GM18499 (cell line): ENCODE measurements at regions not wholly inside any gene's neighbourhood (a gene's known extent, or its start where the extent isn't known, plus 50 kb on each side); places are given as distances from the start of the nearest gene placed in this dataset.
"Not testable (repeated sequence)": the region's sequence is repeated elsewhere in the genome, so short reads cannot be mapped to it uniquely, and the experiment has no call there.

Experiments
- ATAC-seq: cut with Tn5 transposase; IDR thresholded peaks from one replicate; pipeline ENCODE4 v1.9.1; 2021; ENCODE audit warnings: moderate number of reproducible peaks; ENCODE audit not compliant: insufficient read depth, unreplicated experiment

DNA sequence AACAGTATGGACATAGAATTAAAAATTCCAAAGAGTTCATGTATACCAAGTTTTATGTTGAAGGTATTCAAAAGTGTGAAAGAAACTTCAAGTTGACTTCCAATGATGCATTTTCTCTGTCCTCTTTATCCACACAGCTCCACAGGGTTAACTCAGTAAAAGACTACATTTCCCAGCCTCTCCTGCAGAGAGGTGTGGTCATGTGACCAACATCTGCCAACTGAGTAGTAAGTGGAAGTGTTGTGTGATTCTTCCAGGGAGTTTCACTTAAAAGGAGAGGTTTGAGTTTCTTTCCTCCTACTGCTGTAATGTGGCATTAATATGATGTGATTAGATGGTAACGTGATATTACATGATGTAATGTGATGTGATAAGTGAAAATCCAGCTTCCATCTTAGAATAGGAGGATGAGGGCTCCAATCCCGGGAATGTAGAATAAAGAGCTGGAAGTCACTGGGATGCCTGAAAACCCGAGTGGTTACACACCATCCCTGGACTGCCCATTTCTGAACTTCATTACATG lies 280.6 kb downstream of the ARRDC4 start:
- no peak for ATAC-seq

GRCh38 chr15:98257290-98257689 lies 296.8 kb downstream of the ARRDC4 start:
- no peak for ATAC-seq

DNA sequence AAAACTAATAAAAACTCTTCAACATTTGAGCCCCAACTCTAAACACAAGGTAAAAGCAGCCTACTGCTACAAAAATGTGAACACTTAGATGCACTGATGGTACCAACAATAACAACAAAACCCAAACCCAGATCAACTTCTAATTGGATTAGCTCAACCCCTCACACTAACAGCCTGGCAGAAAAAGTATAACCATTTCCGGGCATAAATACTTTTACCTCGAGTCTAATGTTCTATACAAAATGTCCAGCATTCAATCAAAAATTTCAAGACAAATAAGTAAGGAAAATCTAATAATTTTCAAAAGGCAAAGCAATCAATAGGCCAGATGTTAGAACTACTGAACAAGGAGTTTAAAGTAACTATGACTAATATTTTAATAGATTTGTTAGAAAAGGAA lies 303.3 kb downstream of the ARRDC4 start:
- ATAC-seq = no peak

- ATAC-seq = no peak
Measured at GRCh38 chr15:98266295-98266694, 305.8 kb downstream of the ARRDC4 start.

DNA sequence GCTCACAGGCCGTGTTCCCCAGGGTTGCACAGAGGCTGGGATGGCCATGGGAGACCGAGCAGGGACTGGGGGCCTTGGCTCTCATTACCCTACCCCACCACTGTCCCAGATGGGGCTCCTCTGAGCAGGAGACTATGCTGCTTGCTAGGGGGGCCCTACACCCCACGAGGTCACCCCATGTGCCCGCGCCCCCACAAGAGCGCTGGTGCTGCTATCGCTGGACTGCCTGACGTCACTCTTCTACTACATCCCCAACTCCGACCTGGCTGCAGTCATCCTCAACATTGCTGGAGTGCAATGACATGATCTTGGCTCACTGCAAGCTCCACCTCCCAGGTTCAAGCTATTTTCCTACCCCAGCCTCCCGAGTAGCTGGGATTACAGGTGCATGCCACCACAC lies 307.7 kb downstream of the ARRDC4 start:
- ATAC-seq = no peak

GRCh38 chr15:98272625-98273024 lies 312.1 kb downstream of the ARRDC4 start:
- ATAC-seq = no peak

DNA sequence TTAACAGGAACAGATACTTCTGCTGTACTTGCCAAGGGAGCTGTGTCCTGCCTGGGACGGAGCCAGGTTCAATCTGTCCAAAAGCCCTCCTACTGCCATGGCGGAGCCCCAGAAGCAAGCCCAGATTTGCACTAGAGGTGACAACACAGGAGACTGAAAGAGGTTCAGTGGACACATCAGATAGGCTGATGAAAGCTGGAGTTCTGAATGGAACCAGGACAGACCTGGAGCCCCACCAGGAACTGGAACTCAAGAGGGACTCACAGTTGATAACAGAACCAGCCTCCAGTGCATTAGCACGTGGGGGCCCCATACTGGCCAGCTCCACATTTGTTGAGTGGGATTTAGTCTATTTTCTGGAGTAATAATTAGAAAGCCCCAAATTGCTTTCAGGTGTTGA lies 315.5 kb downstream of the ARRDC4 start:
- ATAC-seq = no peak

GRCh38 chr15:98277602-98278001 lies 317.1 kb downstream of the ARRDC4 start:
- no peak for ATAC-seq

DNA sequence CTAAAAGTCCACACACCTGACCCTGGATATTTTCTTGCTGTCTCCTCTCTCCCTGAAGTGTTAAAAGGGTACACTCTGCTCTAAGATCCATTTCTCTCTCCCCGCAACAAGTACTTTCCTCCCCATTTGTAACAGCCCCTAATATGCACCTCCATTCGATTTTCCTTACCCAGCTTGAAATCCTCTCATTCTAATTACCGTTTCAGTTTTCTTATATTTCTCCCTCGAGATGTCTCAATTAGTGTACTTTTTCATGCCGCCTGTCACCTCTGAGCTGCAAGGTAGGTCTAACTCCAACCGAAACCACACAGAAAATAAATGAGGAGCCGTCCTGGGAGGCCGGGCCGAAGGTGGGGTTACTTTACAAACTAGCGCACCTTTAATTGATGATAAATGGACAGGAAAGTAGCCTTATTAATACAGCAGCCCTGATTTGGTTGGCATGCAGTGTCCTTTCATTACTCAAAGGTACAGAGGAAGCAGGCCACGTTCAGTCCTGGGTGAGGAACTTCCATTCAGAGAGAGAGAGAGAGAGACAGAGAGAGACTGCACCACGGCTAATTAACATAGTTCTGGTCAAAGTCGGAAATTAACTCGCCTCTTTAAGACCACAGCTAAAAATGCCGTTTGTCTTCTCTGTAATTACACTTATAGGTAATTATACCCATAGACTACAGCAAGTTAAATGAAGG lies 319.9 kb downstream of the ARRDC4 start:
- ATAC-seq = no peak

DNA sequence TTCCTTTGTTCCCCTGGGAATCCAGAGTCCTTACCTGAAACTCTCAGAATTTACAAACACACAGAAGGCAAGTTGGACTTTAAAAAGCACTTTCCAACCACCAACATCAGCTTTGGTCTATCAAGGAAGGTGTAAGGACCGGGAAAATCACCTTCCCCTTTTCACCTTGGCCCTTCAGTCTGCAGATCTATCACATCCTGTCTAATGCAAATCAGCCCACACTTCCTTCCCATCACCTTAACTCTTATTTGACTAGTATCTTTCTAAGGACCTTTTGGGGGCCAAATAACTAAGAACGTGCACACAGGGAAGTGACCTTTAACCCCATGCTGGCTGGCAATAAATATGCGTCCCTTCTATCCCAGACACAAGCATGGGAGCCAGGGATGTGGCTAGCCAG lies 320.6 kb downstream of the ARRDC4 start:
- no peak for ATAC-seq

DNA sequence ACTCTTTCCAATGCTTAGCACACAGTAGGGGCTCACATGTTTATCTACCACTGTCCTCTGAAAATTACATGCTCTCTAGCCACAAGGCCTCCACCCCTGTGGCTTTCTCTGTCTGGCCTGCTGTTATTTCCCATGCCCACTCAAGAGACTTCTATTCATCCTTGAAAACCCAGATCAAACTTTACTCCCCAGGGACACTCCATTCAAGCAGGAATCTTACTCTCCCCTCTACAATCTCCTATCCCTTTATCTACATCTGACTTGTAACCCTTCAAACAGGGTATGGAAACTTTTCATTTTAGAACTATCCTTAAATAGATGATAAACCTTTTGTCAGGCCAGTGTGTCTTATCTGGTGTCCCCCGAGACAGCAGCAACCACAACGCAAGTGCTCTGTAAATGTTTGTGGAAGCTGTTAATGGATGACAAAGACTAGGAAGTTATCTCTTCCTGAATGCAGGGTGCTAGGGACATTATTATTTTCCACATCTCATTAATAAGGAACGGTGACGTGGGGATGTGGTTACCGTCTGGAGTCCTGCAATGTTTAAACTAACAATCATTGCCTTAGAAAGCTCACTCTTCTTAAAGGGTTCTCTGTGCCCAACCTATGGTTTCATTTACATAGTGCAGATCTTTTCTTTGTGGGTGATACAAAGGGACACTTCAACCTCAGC lies 322.3 kb downstream of the ARRDC4 start:
- no peak for ATAC-seq

- no peak for ATAC-seq
Measured at GRCh38 chr15:98286200-98286599, 325.7 kb downstream of the ARRDC4 start.

DNA sequence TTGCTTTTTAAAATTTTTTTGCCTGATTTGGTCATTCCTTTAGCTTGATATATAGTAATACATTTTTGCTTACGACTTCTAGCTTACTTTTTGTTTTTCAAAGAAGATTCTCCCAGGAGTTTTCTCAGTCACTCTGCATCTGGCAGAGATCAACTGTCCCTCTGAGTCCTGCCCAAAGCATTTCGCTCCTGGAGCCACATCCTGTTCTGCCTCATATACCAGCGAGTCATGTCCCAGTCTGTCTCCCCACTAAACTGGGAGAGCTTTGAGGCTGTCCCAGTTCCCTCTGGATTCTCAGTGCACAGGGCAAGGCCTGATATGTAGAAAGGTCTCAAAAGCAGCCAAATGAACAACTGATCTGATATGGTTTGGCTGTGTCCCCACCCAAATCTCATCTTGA lies 326.3 kb downstream of the ARRDC4 start:
- no peak for ATAC-seq

DNA sequence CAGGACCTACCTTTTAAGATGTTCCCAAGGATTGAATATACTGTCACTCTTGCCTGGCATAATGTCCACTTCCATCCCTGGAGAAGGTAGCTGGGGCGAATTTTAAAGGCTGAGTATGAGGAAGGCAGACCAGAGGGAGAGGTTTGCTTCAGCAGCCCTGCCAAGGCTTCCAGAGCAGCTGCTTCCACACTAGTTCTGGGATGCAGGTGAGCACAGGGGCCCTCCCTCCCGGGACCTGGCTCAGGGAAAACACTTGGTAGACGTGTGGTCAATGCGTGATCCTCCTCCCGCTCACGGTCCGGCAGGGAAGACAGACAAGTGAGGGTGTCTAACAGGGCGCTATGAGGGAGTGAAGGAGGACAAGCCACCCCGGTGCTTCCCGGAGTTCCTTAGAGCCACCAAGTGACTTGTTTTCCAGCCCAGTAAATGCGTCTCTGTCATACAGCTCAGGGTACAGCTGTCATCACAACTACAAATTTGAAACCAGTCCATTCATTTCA lies 327.6 kb downstream of the ARRDC4 start:
- ATAC-seq = no peak

GRCh38 chr15:98289747-98290146 lies 329.2 kb downstream of the ARRDC4 start:
- ATAC-seq = no peak

- no peak for ATAC-seq
Measured at GRCh38 chr15:98292442-98293240, 332.1 kb downstream of the ARRDC4 start.

DNA sequence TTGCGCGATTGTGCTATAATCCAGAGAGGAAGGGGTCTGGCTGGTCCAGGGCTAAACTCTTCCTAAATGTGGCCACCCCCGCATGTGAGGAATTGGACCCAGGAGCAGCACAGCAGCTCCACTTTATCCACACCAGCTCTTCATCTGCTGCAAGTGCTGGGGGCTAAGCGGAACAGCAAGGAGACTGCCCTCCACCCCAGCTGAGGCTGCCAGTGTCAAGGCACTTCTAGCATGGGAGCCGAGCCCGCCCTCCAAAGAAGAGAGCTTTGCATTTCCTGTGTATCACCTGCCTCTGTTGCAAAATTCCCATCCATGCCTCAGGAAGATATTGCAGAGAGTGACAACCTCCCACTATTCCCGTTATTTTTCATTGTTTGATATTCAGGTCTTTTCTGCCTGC lies 333.6 kb downstream of the ARRDC4 start:
- ATAC-seq = no peak

DNA sequence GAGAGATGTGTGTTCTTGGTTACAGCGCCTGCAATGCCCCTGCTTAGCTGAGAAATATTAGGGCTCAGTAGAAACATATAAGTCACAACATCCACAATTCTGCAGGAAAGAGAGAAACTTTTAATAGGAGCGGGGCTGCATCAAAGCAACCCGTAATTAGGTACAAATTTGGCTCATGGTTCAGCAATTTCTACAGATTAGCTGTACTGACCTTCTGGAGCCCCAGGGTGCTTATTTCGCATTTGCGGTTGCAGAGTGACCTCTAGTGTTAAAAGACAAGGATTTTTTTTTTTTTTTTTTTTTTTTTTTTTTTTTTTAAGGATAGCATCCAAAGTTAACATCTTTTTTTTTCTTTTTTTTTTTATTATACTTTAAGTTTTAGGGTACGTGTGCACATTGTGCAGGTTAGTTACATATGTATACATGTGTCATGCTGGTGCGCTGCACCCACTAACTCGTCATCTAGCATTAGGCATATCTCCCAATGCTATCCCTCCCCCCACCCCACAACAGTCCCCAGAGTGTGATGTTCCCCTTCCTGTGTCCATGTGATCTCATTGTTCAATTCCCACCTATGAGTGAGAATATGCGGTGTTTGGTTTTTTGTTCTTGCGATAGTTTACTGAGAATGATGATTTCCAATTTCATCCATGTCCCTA lies 334.7 kb downstream of the ARRDC4 start:
- ATAC-seq = not testable (repeated sequence)

DNA sequence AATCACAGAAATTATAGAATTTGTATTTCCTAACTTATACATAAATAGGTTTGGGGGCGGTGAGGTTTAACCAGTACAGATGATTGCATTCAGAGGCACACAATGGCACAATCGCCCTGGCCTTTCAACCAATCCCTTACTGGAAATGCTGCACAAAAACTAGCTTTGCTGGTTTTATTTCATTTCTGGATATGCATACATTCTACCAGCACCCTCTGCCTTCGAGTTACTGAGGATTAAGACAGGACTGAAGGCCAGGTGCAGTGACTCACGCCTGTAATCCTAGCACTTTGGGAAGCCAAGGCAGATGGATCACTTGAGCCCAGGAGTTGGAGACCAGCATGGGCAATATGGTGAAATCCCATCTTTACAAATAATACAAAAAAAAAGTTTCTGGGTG lies 336.1 kb downstream of the ARRDC4 start:
- no peak for ATAC-seq

DNA sequence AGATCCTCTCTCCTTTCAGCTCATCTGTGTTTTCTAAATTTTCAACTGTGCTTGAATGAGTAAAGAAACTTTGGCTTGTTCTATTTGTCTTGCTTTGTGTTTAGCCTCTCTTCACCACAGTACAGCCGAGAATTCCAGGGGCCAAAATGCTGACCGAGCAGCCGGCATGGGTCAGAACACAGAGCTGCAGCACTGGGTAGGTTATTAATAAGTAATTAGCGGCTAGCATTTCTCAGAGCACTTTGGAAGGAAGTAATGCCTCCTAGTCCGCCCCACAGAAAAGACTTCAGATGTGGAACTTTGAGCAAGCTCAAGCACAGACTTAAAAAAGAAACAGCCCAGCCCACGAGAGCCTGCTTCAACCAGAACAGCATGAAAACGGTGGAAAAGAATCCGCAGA lies 343.9 kb downstream of the ARRDC4 start:
- ATAC-seq = no peak
